SK-N-SH (cell line): ENCODE measurements at regions not wholly inside any gene's neighbourhood (a gene's known extent, or its start where the extent isn't known, plus 50 kb on each side); places are given as distances from the start of the nearest gene placed in this dataset.

Experiments used
- CTCF ChIA-PET: fragments of 300-600, 350-600 bp; formaldehyde crosslinking; extraction: SDS; loops from one replicate; lab custom pipeline; 2021; lab: Yijun Ruan, JAX
- POLR2A ChIA-PET: fragments of 350-600 bp; sonication (Branson Sonifier 250); formaldehyde crosslinking; extraction: SDS; loops from one replicate; lab custom pipeline; 2020; ENCODE audit warnings: antibody characterized with exemption, inconsistent platforms; lab: Yijun Ruan, JAX
- DNase-seq: peaks from one replicate; pipeline ENCODE4 v3.0.0; 2012
- H2AFZ ChIP-seq: fragments of 200-600 bp; sonication (generic); 2 replicates; pipeline ENCODE4 v1.8.1; 2016; ENCODE audit warnings: antibody characterized with exemption, mild to moderate bottlenecking, low read depth
- H3F3A ChIP-seq: fragments of 200-600 bp; sonication (generic); replicated peaks from 2 replicates; pipeline ENCODE3; 2016; ENCODE audit warnings: antibody characterized with exemption, mild to moderate bottlenecking; ENCODE audit not compliant: insufficient read depth
- H3K27ac ChIP-seq, 2 experiments: fragments of 200-500 bp in 1 of 2; fragments of 200-600 bp in 1 of 2; sonication (Bioruptor generic) in 1 of 2; sonication (generic), shearing (Covaris generic) in 1 of 2; 2 replicates each; pipeline versions ENCODE4 v1.5.1 to v1.6.1; 2014 to 2016; ENCODE audit warnings: low read depth in 2 of 2, inconsistent platforms in 1 of 2, low read length in 1 of 2, mild to moderate bottlenecking in 1 of 2, mixed read lengths in 1 of 2
- H3K27me3 ChIP-seq: fragments of 200-600 bp; sonication (generic), shearing (Covaris generic); 2 replicates; pipeline ENCODE4 v1.6.1; 2016; ENCODE audit warnings: mixed run types; ENCODE audit not compliant: insufficient read depth
- H3K36me3 ChIP-seq, 2 experiments: fragments of 200-500 bp in 1 of 2; fragments of 200-600 bp in 1 of 2; sonication (Bioruptor generic) in 1 of 2; sonication (generic) in 1 of 2; replicated peaks in 1 of 2; 2 replicates each; pipeline versions ENCODE3 to v1.5.1; 2014 to 2016; ENCODE audit warnings: low read length in 1 of 2, mild to moderate bottlenecking in 1 of 2; ENCODE audit not compliant: insufficient read depth in 2 of 2, control insufficient read depth in 1 of 2
- H3K4me1 ChIP-seq, 2 experiments: fragments of 200-500 bp in 1 of 2; fragments of 200-600 bp in 1 of 2; sonication (Bioruptor generic) in 1 of 2; sonication (generic), shearing (Covaris generic) in 1 of 2; 2 replicates each; pipeline versions ENCODE4 v1.5.1 to v1.6.1; 2014 to 2016; ENCODE audit warnings: low read depth in 1 of 2, low read length in 1 of 2, mixed run types in 1 of 2; ENCODE audit not compliant: insufficient read depth in 2 of 2, control insufficient read depth in 1 of 2
- H3K4me2 ChIP-seq: fragments of 200-600 bp; sonication (generic), shearing (Covaris generic); 2 replicates; pipeline ENCODE4 v1.6.1; 2017; ENCODE audit warnings: mixed run types
- H3K4me3 ChIP-seq, 2 experiments: fragments of 200-500 bp in 1 of 2; fragments of 200-600 bp in 1 of 2; sonication (Bioruptor generic) in 1 of 2; sonication (generic), shearing (Covaris generic) in 1 of 2; 2 replicates each; pipeline versions ENCODE4 v1.5.1 to v1.8.1; 2014 to 2016; ENCODE audit warnings: low read depth in 2 of 2, inconsistent platforms in 1 of 2, low read length in 1 of 2, mild to moderate bottlenecking in 1 of 2, mixed read lengths in 1 of 2, moderate library complexity in 1 of 2
- H3K79me2 ChIP-seq: fragments of 200-600 bp; sonication (generic); 2 replicates; pipeline ENCODE4 v1.8.1; 2017; ENCODE audit warnings: mild to moderate bottlenecking; ENCODE audit not compliant: insufficient read depth
- H3K9ac ChIP-seq: fragments of 200-600 bp; sonication (generic); 2 replicates; pipeline ENCODE4 v1.6.1; 2017; ENCODE audit warnings: mixed run types
- H3K9me2 ChIP-seq: fragments of 200-600 bp; sonication (generic); 2 replicates; pipeline ENCODE4 v1.6.1; 2017; ENCODE audit warnings: mixed run types
- H3K9me3 ChIP-seq: fragments of 200-600 bp; sonication (generic); 2 replicates; pipeline ENCODE4 v1.6.1; 2017; ENCODE audit warnings: mixed run types, mild to moderate bottlenecking, moderate library complexity
- H4K20me1 ChIP-seq: fragments of 200-600 bp; sonication (generic); 2 replicates; pipeline ENCODE4 v1.6.1; 2017; ENCODE audit warnings: mild to moderate bottlenecking, mixed run types; ENCODE audit not compliant: insufficient read depth
- CTCF ChIP-seq: fragments of 200-600 bp; sonication (generic); IDR thresholded peaks from 2 replicates; pipeline ENCODE4 v1.6.1; 2017; ENCODE audit warnings: antibody characterized with exemption, mild to moderate bottlenecking, moderate library complexity
- FOSL2 ChIP-seq: IDR thresholded peaks from 2 replicates; pipeline ENCODE4 v1.4.0; 2012; ENCODE audit warnings: low read depth, mild to moderate bottlenecking, moderate library complexity, borderline replicate concordance
- FOXJ3 ChIP-seq: sonication (generic); formaldehyde crosslinking; IDR thresholded peaks from 2 replicates; pipeline ENCODE4 v1.5.1; 2020; ENCODE audit warnings: mild to moderate bottlenecking, missing genetic modification reagents
- FOXM1 ChIP-seq: IDR thresholded peaks from 2 replicates; pipeline ENCODE4 v1.4.0; 2012; ENCODE audit warnings: low read depth, mild to moderate bottlenecking
- IRF3 ChIP-seq: fragments of 150-350 bp; IDR thresholded peaks from 2 replicates; pipeline ENCODE4 v1.6.1; 2016; ENCODE audit warnings: mild to moderate bottlenecking, low read depth, low read length
- MAX ChIP-seq: IDR thresholded peaks from 2 replicates; pipeline ENCODE4 v1.4.0; 2012; ENCODE audit warnings: low read depth
- MXI1 ChIP-seq: IDR thresholded peaks from 2 replicates; pipeline ENCODE4 v1.6.1; 2012; ENCODE audit warnings: mild to moderate bottlenecking, low read depth, low read length, improper control_type of control experiment
- NFIC ChIP-seq: IDR thresholded peaks from 2 replicates; pipeline ENCODE4 v1.4.0; 2012; ENCODE audit warnings: borderline replicate concordance
- NRF1 ChIP-seq: IDR thresholded peaks from 2 replicates; pipeline ENCODE4 v1.6.1; 2012; ENCODE audit warnings: low read depth, mild to moderate bottlenecking, low read length
- PBX3 ChIP-seq: IDR thresholded peaks from 2 replicates; pipeline ENCODE4; 2012
- POLR2AphosphoS5 ChIP-seq: IDR thresholded peaks from 2 replicates; pipeline ENCODE4 v1.6.1; 2012; ENCODE audit warnings: low read depth, low read length
- REST ChIP-seq: IDR thresholded peaks from 2 replicates; pipeline ENCODE4 v1.6.1; 2012; ENCODE audit warnings: mild to moderate bottlenecking, low read depth, low read length, moderate library complexity
- RFX5 ChIP-seq: IDR thresholded peaks from 2 replicates; pipeline ENCODE4 v1.6.1; 2012; ENCODE audit warnings: mild to moderate bottlenecking, improper control_type of control experiment, low read length
- USF1 ChIP-seq: IDR thresholded peaks from 2 replicates; pipeline ENCODE4 v1.4.0; 2012; ENCODE audit warnings: low read depth, borderline replicate concordance
- WGBS: methylation state at CpG from one replicate; pipeline ENCODE4 v1.1.6; 2017; ENCODE audit warnings: low lambda C conversion rate; 5-methylcytosine and 5-hydroxymethylcytosine counted together

GRCh38 chr13:54592201-54592600, 1563.6 kb downstream of the OLFM4 start:
- no peak for TF ChIP-seq IRF3
- no peak for TF ChIP-seq PBX3
- TF ChIP-seq REST: no peak
- no peak for TF ChIP-seq NFIC
- TF ChIP-seq NRF1: no peak
- TF ChIP-seq POLR2AphosphoS5: no peak
- no peak for TF ChIP-seq FOXJ3 (CRISPR knock-in tag)
- TF ChIP-seq MAX: no peak
- TF ChIP-seq RFX5: no peak
- TF ChIP-seq FOXM1: no peak
- no peaks in the 10 kb centered on the region for H3K36me3 ChIP-seq
- H3K27ac ChIP-seq: no peak overlapping the region
- no peak for DNase-seq
- CTCF ChIA-PET: no interaction called here
- H3K4me1 ChIP-seq: no peaks in the 10 kb centered on the region
- H3K79me2 ChIP-seq: no peaks in the 10 kb centered on the region
- H3K9ac ChIP-seq: no peak overlapping the region
- no peaks in the 10 kb centered on the region for H3K27me3 ChIP-seq
- peaks cover 4% of the 10 kb centered on the region; the same call in 1 of the 2 replicates for H3K9me2 ChIP-seq
- POLR2A ChIA-PET: no interaction called here
- H4K20me1 ChIP-seq: no peaks in the 10 kb centered on the region
- no peaks in the 10 kb centered on the region for H3K9me3 ChIP-seq
- H3K4me3 ChIP-seq: no peak overlapping the region
- WGBS: 12% methylated on average over 2 of the region's 2 CpGs
- no peaks in the 10 kb centered on the region for H3F3A ChIP-seq
- H3K4me2 ChIP-seq: no peak overlapping the region
- H2AFZ ChIP-seq: no peak overlapping the region

- Histone ChIP-seq H3K4me2 (no peak overlapping the region), H3K9ac (no peak overlapping the region), H3K9me2 (peaks cover 4% of the 10 kb centered on the region; the same call in 1 of the 2 replicates), H3K9me3 (no peaks in the 10 kb centered on the region), H3F3A (no peaks in the 10 kb centered on the region), H4K20me1 (no peaks in the 10 kb centered on the region), H3K27me3 (no peaks in the 10 kb centered on the region), H3K4me3 (no peak overlapping the region), H2AFZ (no peak overlapping the region), H3K36me3 (no peaks in the 10 kb centered on the region), H3K4me1 (no peaks in the 10 kb centered on the region), H3K27ac (no peak overlapping the region), H3K79me2 (no peaks in the 10 kb centered on the region)
- 0% methylated on average over 2 of the region's 3 CpGs for whole genome bisulfite sequencing
- TF ChIP-seq FOSL2 (no peak), USF1 (no peak), RFX5 (no peak), CTCF (no peak), PBX3 (no peak), MXI1 (no peak)
- ChIA-PET CTCF (no interaction called here), POLR2A (no interaction called here)
- no peak for DNase-seq
These were observed 1564.9 kb downstream of the OLFM4 start for GRCh38 chr13:54593504-54593903.
